ENCODE measurements at regions not wholly inside any gene's neighbourhood (a gene's known extent, or its start where the extent isn't known, plus 50 kb on each side); places are given as distances from the start of the nearest gene placed in this dataset.

DNA sequence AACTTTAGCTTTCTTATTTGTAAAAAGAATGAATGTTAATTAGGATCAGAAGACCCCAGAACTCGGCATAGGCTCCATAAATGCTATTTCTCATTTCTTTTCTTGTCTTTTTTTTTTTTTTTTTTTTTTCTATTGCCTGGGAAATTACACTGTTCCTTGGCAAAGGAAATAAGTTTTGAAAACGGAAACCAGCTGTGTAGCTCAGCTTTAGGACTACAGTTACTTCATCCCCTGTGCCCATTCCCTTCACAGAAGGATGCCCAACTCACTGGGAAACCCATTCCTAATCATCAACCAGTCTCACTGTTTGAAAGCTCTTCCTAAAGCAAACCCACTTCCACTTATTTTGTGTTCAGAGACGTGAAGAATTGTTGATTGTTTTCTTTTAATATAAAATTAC lies 254.0 kb upstream of the IL12A start:
- Histone ChIP-seq H3K27me3 (ENCODE audit: control insufficient read depth, extremely low read depth, insufficient read depth, low read length) (no peaks in the 10 kb centered on the region), H3K36me3 (ENCODE audit: control insufficient read depth in 2 of 2, extremely low read depth in 1 of 2, insufficient read depth in 2 of 2, low read length in 2 of 2) (no peaks in the 10 kb centered on the region), H3K27ac (ENCODE audit: control insufficient read depth, insufficient read depth, low read length) (no peak overlapping the region), H3K9me1 (ENCODE audit: control insufficient read depth, extremely low read depth, insufficient read depth, low read length) (no peaks in the 10 kb centered on the region), H3K9ac (ENCODE audit: control insufficient read depth, extremely low read depth, insufficient read depth, low read length) (no peak overlapping the region), H3K79me2 (ENCODE audit: control insufficient read depth, insufficient read depth, low read length) (no peaks in the 10 kb centered on the region), H3K4me3 (ENCODE audit: control insufficient read depth in 2 of 3, extremely low read depth in 1 of 3, insufficient read depth in 2 of 3, low read depth in 1 of 3, low read length in 3 of 3) (no peak overlapping the region), H2AFZ (ENCODE audit: control insufficient read depth, low read length) (no peak overlapping the region), H4K20me1 (ENCODE audit: control insufficient read depth, extremely low read depth, insufficient read depth, low read length) (no peaks in the 10 kb centered on the region), H3K4me2 (ENCODE audit: control insufficient read depth, extremely low read depth, insufficient read depth, low read depth, low read length) (no peak overlapping the region), H3K9me3 (ENCODE audit: control insufficient read depth, low read depth, low read length) (no peaks in the 10 kb centered on the region), H3K4me1 (ENCODE audit: control insufficient read depth, extremely low read depth, insufficient read depth, low read length) (peaks cover 30% of the 10 kb centered on the region)
- TF ChIP-seq, protein P1, sequence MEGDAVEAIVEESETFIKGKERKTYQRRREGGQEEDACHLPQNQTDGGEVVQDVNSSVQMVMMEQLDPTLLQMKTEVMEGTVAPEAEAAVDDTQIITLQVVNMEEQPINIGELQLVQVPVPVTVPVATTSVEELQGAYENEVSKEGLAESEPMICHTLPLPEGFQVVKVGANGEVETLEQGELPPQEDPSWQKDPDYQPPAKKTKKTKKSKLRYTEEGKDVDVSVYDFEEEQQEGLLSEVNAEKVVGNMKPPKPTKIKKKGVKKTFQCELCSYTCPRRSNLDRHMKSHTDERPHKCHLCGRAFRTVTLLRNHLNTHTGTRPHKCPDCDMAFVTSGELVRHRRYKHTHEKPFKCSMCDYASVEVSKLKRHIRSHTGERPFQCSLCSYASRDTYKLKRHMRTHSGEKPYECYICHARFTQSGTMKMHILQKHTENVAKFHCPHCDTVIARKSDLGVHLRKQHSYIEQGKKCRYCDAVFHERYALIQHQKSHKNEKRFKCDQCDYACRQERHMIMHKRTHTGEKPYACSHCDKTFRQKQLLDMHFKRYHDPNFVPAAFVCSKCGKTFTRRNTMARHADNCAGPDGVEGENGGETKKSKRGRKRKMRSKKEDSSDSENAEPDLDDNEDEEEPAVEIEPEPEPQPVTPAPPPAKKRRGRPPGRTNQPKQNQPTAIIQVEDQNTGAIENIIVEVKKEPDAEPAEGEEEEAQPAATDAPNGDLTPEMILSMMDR (optimal IDR thresholded peaks at IDR 0.05 in 1 of 3, IDR thresholded peaks at IDR 0.05 in 1 of 3, conservative IDR thresholded peaks at IDR 0.05 in 1 of 3; ENCODE audit: extremely low read depth in 1 of 3, insufficient read depth in 2 of 3, low read length in 3 of 3): no peak
- no peak for TF ChIP-seq EZH2 (IDR thresholded peaks at IDR 0.05; ENCODE audit: low read length)
- DNase-seq (ENCODE audit: low read depth, low spot score): no peak
- FAIRE-seq: no peak
- dilution Hi-C loops (cut with MboI; ENCODE audit: extremely low pct_ligation_motif_present, low sequenced_read_pairs): no loop called here

DNA sequence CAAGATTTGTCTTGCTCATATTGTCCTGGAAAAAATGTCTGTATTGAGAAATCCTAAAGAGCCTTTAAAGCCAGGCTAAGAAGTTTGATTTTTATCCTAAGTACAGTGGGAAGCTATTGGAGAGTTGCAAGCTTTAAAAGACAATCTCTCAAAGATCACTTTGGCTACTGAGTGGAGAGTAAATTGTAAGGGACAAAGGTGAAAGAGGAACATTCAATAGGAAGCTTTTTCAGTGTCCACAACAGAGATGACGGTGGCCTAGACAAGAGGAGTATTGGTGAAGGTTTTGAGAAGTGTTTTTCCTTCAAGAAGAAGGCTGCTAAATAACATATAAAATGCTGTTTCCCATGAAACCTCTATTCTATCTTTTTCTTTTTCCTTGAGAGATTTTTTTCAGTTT lies 249.5 kb upstream of the IL12A start:
- H3K9me1 ChIP-seq (ENCODE audit: control insufficient read depth, extremely low read depth, insufficient read depth, low read length): no peaks in the 10 kb centered on the region
- no peaks in the 10 kb centered on the region for H3K27me3 ChIP-seq (ENCODE audit: control insufficient read depth, extremely low read depth, insufficient read depth, low read length)
- no peak overlapping the region for H3K9ac ChIP-seq (ENCODE audit: control insufficient read depth, extremely low read depth, insufficient read depth, low read length)
- no peaks in the 10 kb centered on the region for H3K9me3 ChIP-seq (ENCODE audit: control insufficient read depth, low read depth, low read length)
- H3K36me3 ChIP-seq (ENCODE audit: control insufficient read depth in 2 of 2, extremely low read depth in 1 of 2, insufficient read depth in 2 of 2, low read length in 2 of 2): no peaks in the 10 kb centered on the region
- H3K4me1 ChIP-seq (ENCODE audit: control insufficient read depth, extremely low read depth, insufficient read depth, low read length): no peaks in the 10 kb centered on the region
- dilution Hi-C loops (cut with MboI; ENCODE audit: extremely low pct_ligation_motif_present, low sequenced_read_pairs): no loop called here
- no peak overlapping the region for H3K4me2 ChIP-seq (ENCODE audit: control insufficient read depth, extremely low read depth, insufficient read depth, low read depth, low read length)
- TF ChIP-seq, protein P1 (optimal IDR thresholded peaks at IDR 0.05 in 1 of 3, IDR thresholded peaks at IDR 0.05 in 1 of 3, conservative IDR thresholded peaks at IDR 0.05 in 1 of 3; ENCODE audit: extremely low read depth in 1 of 3, insufficient read depth in 2 of 3, low read length in 3 of 3): no peak
- no peak for TF ChIP-seq EZH2 (IDR thresholded peaks at IDR 0.05; ENCODE audit: low read length)
- no peaks in the 10 kb centered on the region for H3K79me2 ChIP-seq (ENCODE audit: control insufficient read depth, insufficient read depth, low read length)
- peak; percentile 52 for FAIRE-seq
- no peak overlapping the region for H3K27ac ChIP-seq (ENCODE audit: control insufficient read depth, insufficient read depth, low read length)
- DNase-seq (ENCODE audit: low read depth, low spot score): no peak
- H2AFZ ChIP-seq (ENCODE audit: control insufficient read depth, low read length): no peak overlapping the region
- H3K4me3 ChIP-seq (ENCODE audit: control insufficient read depth in 2 of 3, extremely low read depth in 1 of 3, insufficient read depth in 2 of 3, low read depth in 1 of 3, low read length in 3 of 3): no peak overlapping the region
- no peaks in the 10 kb centered on the region for H4K20me1 ChIP-seq (ENCODE audit: control insufficient read depth, extremely low read depth, insufficient read depth, low read length)
